ENCODE measurements at regions not wholly inside any gene's neighbourhood (a gene's known extent, or its start where the extent isn't known, plus 50 kb on each side); places are given as distances from the start of the nearest gene placed in this dataset.

GRCh38 chr1:222898191-222898527 lies 83.3 kb downstream of the DISP1 start:
- Histone ChIP-seq H2BK20ac (ENCODE audit: low read depth, low read length) (no peak overlapping the region), H2AK9ac (replicated peaks; ENCODE audit: low read depth, low read length, poor library complexity) (no peak overlapping the region), H3K4ac (ENCODE audit: low read depth, low read length) (no peak overlapping the region), H4K20me1 (ENCODE audit: insufficient read depth, low read length) (no peaks in the 10 kb centered on the region), H3K4me3 (ENCODE audit: insufficient read depth, low read depth, low read length) (no peak overlapping the region), H2BK5ac (ENCODE audit: low read depth, low read length, poor library complexity, severe bottlenecking) (no peak overlapping the region), H3K36me3 (ENCODE audit: control insufficient read depth, insufficient read depth, low read length) (no peaks in the 10 kb centered on the region), H3K18ac (ENCODE audit: low read depth, low read length) (no peak overlapping the region), H2BK15ac (ENCODE audit: low read depth, low read length) (no peak overlapping the region), H2BK120ac (ENCODE audit: low read depth, low read length) (no peak overlapping the region), H3K14ac (replicated peaks; ENCODE audit: low read depth, low read length) (no peak overlapping the region), H4K8ac (ENCODE audit: low read depth in 2 of 2, low read length in 2 of 2) (no peak overlapping the region; a peak in 1 of 4 replicates), H3K23ac (ENCODE audit: low read depth, low read length) (no peak overlapping the region), H4K91ac (ENCODE audit: insufficient read depth, low read depth, low read length) (no peak overlapping the region), H3K4me2 (ENCODE audit: low read depth, low read length) (peak overlapping the region; percentile 95), H3K9ac (ENCODE audit: low read depth, low read length) (no peak overlapping the region), H2AK5ac (ENCODE audit: low read depth, low read length) (no peak overlapping the region), H3K56ac (ENCODE audit: extremely low read depth, insufficient read depth, low read length) (no peak overlapping the region), H2AFZ (replicated peaks; ENCODE audit: low read length, poor library complexity) (no peak overlapping the region), H3K79me1 (ENCODE audit: low read depth in 1 of 2, low read length in 2 of 2) (no peaks in the 10 kb centered on the region), H3K9me3 (ENCODE audit: control insufficient read depth, insufficient read depth, low read length) (no peaks in the 10 kb centered on the region), H4K5ac (ENCODE audit: low read depth, low read length) (no peak overlapping the region), H3K27ac (ENCODE audit: insufficient read depth, low read length) (no peak overlapping the region), H3K27me3 (ENCODE audit: control insufficient read depth, insufficient read depth, low read length) (no peaks in the 10 kb centered on the region), H3K4me1 (ENCODE audit: control insufficient read depth, insufficient read depth, low read length) (no peaks in the 10 kb centered on the region), H3K9me1 (ENCODE audit: insufficient read depth, low read length) (no peaks in the 10 kb centered on the region)
- intact Hi-C loops (cut with micrococcal nuclease) = no loop called here
- in situ Hi-C loops (cut with MboI; ENCODE audit: low sequenced_read_pairs) = no loop called here
- BruUV-seq (replicated peaks) = no TSS peak
- CTCF ChIA-PET = no interaction called here
- no CpG with 5 or more reads among the region's 1 CpG for WGBS, 2 experiments (ENCODE audit: extremely low coverage in 2 of 2, insufficient read length in 1 of 2)
- DNase-seq (no peak), ATAC-seq (ENCODE audit: low read depth) (no peak)
- POLR2A ChIA-PET (ENCODE audit: unreplicated experiment) = no interaction called here
- TF ChIP-seq MAZ (IDR thresholded peaks at IDR 0.05; ENCODE audit: borderline replicate concordance, low read depth, low read length) (no peak), RCOR1 (IDR thresholded peaks at IDR 0.05; ENCODE audit: insufficient replicate concordance, low read length) (no peak), MXI1 (IDR thresholded peaks at IDR 0.05; ENCODE audit: borderline replicate concordance, low read depth, low read length) (no peak), USF2 (IDR thresholded peaks at IDR 0.05; ENCODE audit: low read depth, low read length) (no peak), RAD21 (IDR thresholded peaks at IDR 0.05; ENCODE audit: low read length) (no peak), CHD1 (IDR thresholded peaks at IDR 0.05; ENCODE audit: low read depth, low read length) (no peak), MAFK (IDR thresholded peaks at IDR 0.05; ENCODE audit: low read depth, low read length) (no peak), NFE2L2 (IDR thresholded peaks at IDR 0.05; ENCODE audit: low read depth, low read length) (no peak), RFX5 (IDR thresholded peaks at IDR 0.05; ENCODE audit: low read depth, low read length) (no peak), ELK1 (IDR thresholded peaks at IDR 0.05; ENCODE audit: borderline replicate concordance, low read depth, low read length) (no peak), CTCF (conservative IDR thresholded peaks at IDR 0.05; ENCODE audit: low read depth, low read length) (no peak), CEBPB (IDR thresholded peaks at IDR 0.05; ENCODE audit: low read depth, low read length) (no peak), FOS (IDR thresholded peaks at IDR 0.05; ENCODE audit: low read depth, low read length) (no peak), BHLHE40 (IDR thresholded peaks at IDR 0.05; ENCODE audit: low read depth, low read length) (no peak), SMC3 (IDR thresholded peaks at IDR 0.05; ENCODE audit: low read depth, low read length) (no peak), POLR2A (IDR thresholded peaks at IDR 0.05; ENCODE audit: low read depth, low read length) (no peak)
- dilution Hi-C loops (cut with HindIII; ENCODE audit: low sequenced_read_pairs, unreplicated experiment) = no loop called here
